Effector CD4-positive, alpha-beta T cell (primary cell): ENCODE measurements at regions not wholly inside any gene's neighbourhood (a gene's known extent, or its start where the extent isn't known, plus 50 kb on each side); places are given as distances from the start of the nearest gene placed in this dataset.

Source experiments
- DNase-seq: peaks from one replicate; pipeline ENCODE4 v3.0.0-alpha.2; 2020

- DNase-seq = no peak
Observed at GRCh38 chr10:83908506-83908905, 230.8 kb upstream of the GHITM start.

- no peak for DNase-seq
Observed at GRCh38 chr10:83909001-83909400, 230.3 kb upstream of the GHITM start.

- DNase-seq = no peak
Observed at GRCh38 chr10:83915801-83916200, 223.5 kb upstream of the GHITM start.

- DNase-seq = no peak
Observed at GRCh38 chr10:83917537-83918506, 221.5 kb upstream of the GHITM start.

- DNase-seq = no peak
Observed at GRCh38 chr10:83919187-83919586, 220.1 kb upstream of the GHITM start.

- no peak for DNase-seq
Observed at GRCh38 chr10:83921984-83922860, 217.1 kb upstream of the GHITM start.

- DNase-seq = no peak
Observed at GRCh38 chr10:83925133-83925532, 214.2 kb upstream of the GHITM start.

- no peak for DNase-seq
Observed at GRCh38 chr10:83926606-83927005, 212.7 kb upstream of the GHITM start.

GRCh38 chr10:83927166-83927565, 212.1 kb upstream of the GHITM start:
- no peak for DNase-seq

- no peak for DNase-seq
Observed at GRCh38 chr10:83929399-83929798, 209.9 kb upstream of the GHITM start.

GRCh38 chr10:83931669-83932068, 207.6 kb upstream of the GHITM start:
- DNase-seq = no peak

- DNase-seq = no peak
Observed at GRCh38 chr10:83932245-83932644, 207.1 kb upstream of the GHITM start.

GRCh38 chr10:83934062-83934461, 205.2 kb upstream of the GHITM start:
- DNase-seq = no peak

- no peak for DNase-seq
Observed at GRCh38 chr10:83934641-83935338, 204.5 kb upstream of the GHITM start.

GRCh38 chr10:83935339-83935736, 204.0 kb upstream of the GHITM start:
- DNase-seq = no peak

- DNase-seq = no peak
Observed at GRCh38 chr10:83935911-83936310, 203.4 kb upstream of the GHITM start.

- no peak for DNase-seq
Observed at GRCh38 chr10:83937161-83937560, 202.1 kb upstream of the GHITM start.

GRCh38 chr10:83937826-83938225, 201.5 kb upstream of the GHITM start:
- no peak for DNase-seq

GRCh38 chr10:83941189-83941588, 198.1 kb upstream of the GHITM start:
- DNase-seq = no peak

GRCh38 chr10:83942410-83942809, 196.9 kb upstream of the GHITM start:
- DNase-seq = no peak

GRCh38 chr10:83943049-83943448, 196.3 kb upstream of the GHITM start:
- no peak for DNase-seq

- DNase-seq = no peak
Observed at GRCh38 chr10:83943920-83944319, 195.4 kb upstream of the GHITM start.
